ENCODE measurements at regions not wholly inside any gene's neighbourhood (a gene's known extent, or its start where the extent isn't known, plus 50 kb on each side); places are given as distances from the start of the nearest gene placed in this dataset.

GRCh38 chr13:104320446-104320845, 1254.2 kb upstream of the SLC10A2 start:
- H3K36me3 Mint-ChIP-seq (ENCODE audit: low read depth): no peaks in the 10 kb centered on the region
- H3K9me3 Mint-ChIP-seq (ENCODE audit: insufficient read depth): no peaks in the 10 kb centered on the region
- H3K27me3 Mint-ChIP-seq (ENCODE audit: low read depth): no peaks in the 10 kb centered on the region
- H3K4me1 Mint-ChIP-seq (ENCODE audit: low read depth): no peaks in the 10 kb centered on the region
- DNase-seq (no peak), ATAC-seq (no peak)
- ChIA-PET POLR2A (no interaction called here), CTCF (no interaction called here)
- no peak overlapping the region for H3K4me3 Mint-ChIP-seq
- H3K27ac Mint-ChIP-seq: no peak overlapping the region

DNA sequence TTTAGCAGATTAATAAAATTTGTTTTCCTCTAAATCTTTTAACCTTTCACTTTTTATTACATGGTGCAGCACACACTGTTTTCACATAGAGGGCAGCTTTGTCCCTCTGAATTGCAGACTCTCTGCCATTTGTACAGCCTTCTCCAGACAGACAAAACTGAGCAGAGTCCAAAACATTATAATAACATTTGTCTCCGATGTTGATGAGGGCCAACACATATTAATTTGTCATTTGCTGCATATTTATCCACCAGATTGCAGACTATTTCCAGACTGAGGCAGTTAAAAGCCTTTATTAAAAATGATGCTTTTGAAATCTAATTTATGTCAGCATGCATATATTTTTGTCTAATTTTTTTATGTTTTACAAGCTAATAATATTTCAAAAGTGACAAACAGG, 1251.9 kb upstream of the SLC10A2 start:
- POLR2A ChIA-PET: no interaction called here
- H3K27me3 Mint-ChIP-seq (ENCODE audit: low read depth): no peaks in the 10 kb centered on the region
- H3K4me1 Mint-ChIP-seq (ENCODE audit: low read depth): no peaks in the 10 kb centered on the region
- ATAC-seq (no peak), DNase-seq (no peak)
- no peaks in the 10 kb centered on the region for H3K9me3 Mint-ChIP-seq (ENCODE audit: insufficient read depth)
- no peak overlapping the region for H3K4me3 Mint-ChIP-seq
- no peak overlapping the region for H3K27ac Mint-ChIP-seq
- CTCF ChIA-PET: no interaction called here
- no peaks in the 10 kb centered on the region for H3K36me3 Mint-ChIP-seq (ENCODE audit: low read depth)

DNA sequence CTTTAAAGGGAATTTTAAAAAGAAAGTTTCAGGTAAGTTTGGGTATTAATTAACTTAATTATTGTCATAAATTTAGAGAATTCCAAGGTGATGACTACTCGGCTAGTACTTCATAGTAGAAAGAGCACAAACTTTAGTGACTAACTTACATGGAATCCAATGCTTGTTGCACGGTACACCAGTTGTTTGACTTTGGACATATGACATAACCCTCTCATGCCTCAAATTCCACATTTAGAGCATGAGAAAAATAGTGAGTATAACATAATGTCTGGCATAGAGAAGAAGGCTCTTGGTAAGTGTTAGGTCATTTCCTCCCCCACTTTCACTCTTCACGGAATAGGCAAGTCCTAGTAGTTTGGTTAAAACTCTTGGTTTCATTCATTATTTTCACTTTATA, 1249.4 kb upstream of the SLC10A2 start:
- no peaks in the 10 kb centered on the region for H3K4me1 Mint-ChIP-seq (ENCODE audit: low read depth)
- ATAC-seq (no peak), DNase-seq (no peak)
- no peak overlapping the region for H3K27ac Mint-ChIP-seq
- H3K36me3 Mint-ChIP-seq (ENCODE audit: low read depth): no peaks in the 10 kb centered on the region
- no peak overlapping the region for H3K4me3 Mint-ChIP-seq
- POLR2A ChIA-PET: no interaction called here
- no peaks in the 10 kb centered on the region for H3K9me3 Mint-ChIP-seq (ENCODE audit: insufficient read depth)
- CTCF ChIA-PET: no interaction called here
- H3K27me3 Mint-ChIP-seq (ENCODE audit: low read depth): no peaks in the 10 kb centered on the region

DNA sequence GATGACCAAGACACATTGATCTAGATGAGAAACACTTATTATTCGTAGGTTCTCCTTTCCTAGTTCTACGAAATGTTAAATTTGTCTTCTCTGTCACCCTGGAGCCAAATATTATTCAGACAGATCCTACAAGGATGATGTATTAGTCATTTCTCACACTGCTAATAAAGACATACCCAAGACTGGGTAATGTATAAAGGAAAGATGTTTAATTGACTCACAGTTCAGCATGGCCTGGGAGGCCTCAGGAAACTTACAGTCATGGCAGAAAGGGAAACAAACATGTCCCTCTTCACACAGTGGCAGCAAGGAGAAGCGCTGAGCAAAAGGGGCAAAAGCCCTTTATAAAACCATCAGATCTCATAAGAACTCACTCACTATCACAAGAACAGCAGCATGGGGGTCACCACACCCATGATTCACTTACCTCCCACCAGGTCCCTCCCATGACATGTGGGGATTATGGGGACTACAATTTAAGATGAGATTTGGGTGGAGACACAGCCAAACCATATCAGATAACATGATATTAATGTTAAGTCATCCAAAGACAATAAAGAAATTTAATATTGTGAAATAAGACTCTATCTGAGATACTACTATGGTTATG, 1248.8 kb upstream of the SLC10A2 start:
- Mint-ChIP-seq H3K36me3 (ENCODE audit: low read depth) (no peaks in the 10 kb centered on the region), H3K27me3 (ENCODE audit: low read depth) (no peaks in the 10 kb centered on the region), H3K9me3 (ENCODE audit: insufficient read depth) (no peaks in the 10 kb centered on the region), H3K4me3 (no peak overlapping the region), H3K4me1 (ENCODE audit: low read depth) (no peaks in the 10 kb centered on the region), H3K27ac (no peak overlapping the region)
- no peak for DNase-seq
- no peak for ATAC-seq
- ChIA-PET CTCF (no interaction called here), POLR2A (no interaction called here)

GRCh38 chr13:104314321-104314720, 1248.1 kb upstream of the SLC10A2 start:
- Mint-ChIP-seq H3K27me3 (ENCODE audit: low read depth) (no peaks in the 10 kb centered on the region), H3K9me3 (ENCODE audit: insufficient read depth) (no peaks in the 10 kb centered on the region), H3K36me3 (ENCODE audit: low read depth) (no peaks in the 10 kb centered on the region), H3K4me1 (ENCODE audit: low read depth) (no peaks in the 10 kb centered on the region), H3K27ac (no peak overlapping the region), H3K4me3 (no peak overlapping the region)
- ChIA-PET POLR2A (no interaction called here), CTCF (no interaction called here)
- ATAC-seq (no peak), DNase-seq (no peak)

DNA sequence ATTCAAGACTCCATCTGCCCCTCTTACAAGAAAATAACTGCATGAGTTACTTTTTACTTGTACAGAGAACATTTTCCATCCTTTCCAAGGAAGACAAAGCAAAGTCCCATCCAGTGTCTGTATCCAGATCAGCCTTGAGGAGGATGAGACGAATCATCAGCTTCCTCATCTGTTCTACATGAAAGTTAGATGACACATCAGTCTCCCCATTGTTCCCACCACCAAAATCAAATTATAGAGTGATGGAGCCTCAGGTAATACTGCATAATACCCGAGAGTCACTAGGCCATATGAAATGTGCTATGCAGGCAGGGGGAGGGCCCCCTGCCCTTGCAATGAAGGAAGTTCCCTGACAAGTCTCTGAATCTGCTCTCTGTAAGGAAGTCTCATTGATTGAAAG, 1244.6 kb upstream of the SLC10A2 start:
- ATAC-seq: no peak
- H3K27ac Mint-ChIP-seq: no peak overlapping the region
- peaks cover 3% of the 10 kb centered on the region for H3K9me3 Mint-ChIP-seq (ENCODE audit: insufficient read depth)
- DNase-seq: no peak
- H3K4me3 Mint-ChIP-seq: no peak overlapping the region
- no peaks in the 10 kb centered on the region for H3K36me3 Mint-ChIP-seq (ENCODE audit: low read depth)
- CTCF ChIA-PET: no interaction called here
- POLR2A ChIA-PET: no interaction called here
- H3K4me1 Mint-ChIP-seq (ENCODE audit: low read depth): no peaks in the 10 kb centered on the region
- no peaks in the 10 kb centered on the region for H3K27me3 Mint-ChIP-seq (ENCODE audit: low read depth)

DNA sequence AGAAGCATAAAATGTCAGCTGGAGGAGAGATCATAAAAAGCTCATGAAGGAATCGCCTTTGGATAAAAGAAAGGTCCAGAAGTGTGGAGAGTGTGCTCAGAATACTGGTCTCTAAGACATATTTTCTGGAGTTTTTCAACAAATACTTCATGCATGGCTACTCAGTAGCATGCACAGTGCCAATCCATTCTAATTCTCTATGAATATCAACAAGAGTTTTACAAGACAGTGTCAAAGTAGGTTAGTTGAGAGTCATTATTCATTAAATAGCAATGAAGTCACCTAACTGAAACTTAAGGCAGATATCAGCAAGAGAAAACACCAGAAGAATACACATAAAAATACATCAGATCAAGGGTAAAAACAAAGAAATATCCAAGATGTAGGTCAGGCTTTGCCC, 1243.2 kb upstream of the SLC10A2 start:
- Mint-ChIP-seq H3K27me3 (ENCODE audit: low read depth) (no peaks in the 10 kb centered on the region), H3K4me1 (ENCODE audit: low read depth) (no peaks in the 10 kb centered on the region), H3K27ac (no peak overlapping the region), H3K36me3 (ENCODE audit: low read depth) (no peaks in the 10 kb centered on the region), H3K4me3 (no peak overlapping the region), H3K9me3 (ENCODE audit: insufficient read depth) (peaks cover 3% of the 10 kb centered on the region)
- no peak for ATAC-seq
- ChIA-PET POLR2A (no interaction called here), CTCF (no interaction called here)
- DNase-seq: no peak

DNA sequence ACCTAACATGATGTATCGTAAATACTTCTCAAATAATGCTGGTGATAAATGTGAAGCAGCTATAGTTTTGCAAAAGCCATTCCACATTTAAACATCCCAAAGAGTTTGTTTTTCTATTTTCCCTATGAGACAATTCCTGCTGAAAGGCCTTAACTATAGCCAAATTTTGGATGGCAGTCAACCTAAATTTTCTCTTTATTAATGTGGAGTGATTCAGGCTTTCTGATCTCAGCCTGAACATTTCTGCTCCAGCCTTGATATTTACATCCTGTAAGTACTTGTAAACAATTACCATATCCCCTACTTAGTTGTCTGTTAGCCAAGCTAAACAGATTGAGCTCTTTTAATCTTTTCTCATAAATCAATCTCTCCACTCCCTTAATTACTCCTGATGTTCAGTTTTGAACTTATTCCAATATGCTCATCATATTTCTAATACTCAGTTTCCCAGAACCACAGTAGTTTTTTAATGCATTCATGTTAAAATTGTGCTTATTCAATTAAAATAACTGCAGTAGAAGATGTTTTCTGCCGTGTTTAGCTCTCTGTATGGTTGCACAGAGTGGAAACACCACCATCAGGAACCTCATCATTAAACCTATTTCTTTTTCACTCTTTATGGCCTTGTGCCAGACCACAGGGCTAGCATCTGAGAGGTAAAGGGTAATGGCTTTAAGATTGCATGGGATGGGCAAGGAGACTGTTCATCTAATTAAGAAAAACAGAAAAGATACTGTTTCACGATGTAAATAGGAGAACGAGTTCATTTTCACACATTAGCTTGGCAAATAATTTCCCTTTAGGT, 1235.2 kb upstream of the SLC10A2 start:
- ATAC-seq (no peak), DNase-seq (no peak)
- H3K4me3 Mint-ChIP-seq: no peak overlapping the region
- H3K36me3 Mint-ChIP-seq (ENCODE audit: low read depth): no peaks in the 10 kb centered on the region
- POLR2A ChIA-PET: no interaction called here
- H3K4me1 Mint-ChIP-seq (ENCODE audit: low read depth): no peaks in the 10 kb centered on the region
- H3K9me3 Mint-ChIP-seq (ENCODE audit: insufficient read depth): peaks cover 7% of the 10 kb centered on the region
- CTCF ChIA-PET: no interaction called here
- H3K27me3 Mint-ChIP-seq (ENCODE audit: low read depth): no peaks in the 10 kb centered on the region
- no peak overlapping the region for H3K27ac Mint-ChIP-seq

DNA sequence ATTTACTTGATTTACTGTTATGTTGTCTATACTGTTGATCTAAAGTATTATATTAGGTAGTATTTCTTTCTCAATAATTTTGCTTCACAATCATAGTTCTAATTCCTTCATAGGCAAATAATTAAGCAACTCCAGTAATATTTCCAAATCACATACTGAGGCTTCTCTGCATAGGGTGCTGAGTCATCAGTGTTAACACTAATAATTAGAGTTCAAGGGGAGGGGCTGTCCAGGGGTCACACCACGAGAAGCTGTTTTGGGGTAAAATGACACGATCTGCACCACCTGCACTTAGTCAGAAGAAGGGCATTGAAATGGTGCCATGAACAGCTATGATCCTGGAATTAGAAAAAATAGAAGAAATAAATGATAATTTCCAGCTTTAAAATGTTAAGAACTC, 1230.9 kb upstream of the SLC10A2 start:
- ATAC-seq (no peak), DNase-seq (no peak)
- POLR2A ChIA-PET: no interaction called here
- Mint-ChIP-seq H3K4me1 (ENCODE audit: low read depth) (no peaks in the 10 kb centered on the region), H3K9me3 (ENCODE audit: insufficient read depth) (no peaks in the 10 kb centered on the region), H3K36me3 (ENCODE audit: low read depth) (no peaks in the 10 kb centered on the region), H3K27me3 (ENCODE audit: low read depth) (no peaks in the 10 kb centered on the region), H3K27ac (no peak overlapping the region), H3K4me3 (no peak overlapping the region)
- CTCF ChIA-PET: no interaction called here

DNA sequence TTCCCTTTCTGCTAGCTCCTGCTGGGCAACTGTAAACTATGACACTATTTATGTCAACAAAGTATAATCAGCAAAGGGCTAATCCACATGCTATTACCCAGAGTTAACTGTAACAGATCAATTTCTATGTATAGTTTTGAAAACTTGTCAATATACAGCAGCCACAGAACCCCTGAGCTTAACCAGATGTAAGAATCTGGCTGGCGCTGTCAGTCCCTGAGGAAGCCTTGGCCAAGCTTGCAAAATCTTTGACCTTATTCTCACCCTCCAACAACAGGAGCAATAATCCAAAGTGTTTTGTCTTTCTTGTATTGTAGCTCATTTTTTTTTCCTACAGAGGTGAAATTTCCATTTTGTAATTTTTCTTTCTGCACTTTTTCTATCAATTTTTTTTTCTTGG, 1230.1 kb upstream of the SLC10A2 start:
- no peaks in the 10 kb centered on the region for H3K9me3 Mint-ChIP-seq (ENCODE audit: insufficient read depth)
- no peak overlapping the region for H3K4me3 Mint-ChIP-seq
- no peak for ATAC-seq
- no peaks in the 10 kb centered on the region for H3K27me3 Mint-ChIP-seq (ENCODE audit: low read depth)
- no peaks in the 10 kb centered on the region for H3K4me1 Mint-ChIP-seq (ENCODE audit: low read depth)
- CTCF ChIA-PET: no interaction called here
- DNase-seq: no peak
- H3K27ac Mint-ChIP-seq: no peak overlapping the region
- no peaks in the 10 kb centered on the region for H3K36me3 Mint-ChIP-seq (ENCODE audit: low read depth)
- POLR2A ChIA-PET: no interaction called here

DNA sequence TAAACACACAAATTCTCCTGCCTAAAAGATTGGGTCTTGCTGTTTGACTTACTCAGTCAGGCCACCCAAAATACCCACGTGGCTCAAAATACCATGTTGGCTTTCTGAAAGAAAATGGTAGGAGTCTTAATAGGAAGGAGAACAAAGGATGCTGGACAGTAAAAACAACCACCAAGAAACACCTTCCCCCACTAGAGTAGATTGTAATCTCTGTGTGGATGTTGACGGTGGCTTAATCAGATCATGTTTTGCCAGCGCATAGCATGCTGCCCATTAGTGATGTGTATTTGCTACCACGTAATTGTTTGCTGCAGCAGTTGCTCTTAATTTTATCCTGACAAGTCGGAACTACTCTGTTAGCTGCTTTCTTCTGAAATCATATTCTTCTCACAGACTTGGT, 1229.3 kb upstream of the SLC10A2 start:
- no peak overlapping the region for H3K4me3 Mint-ChIP-seq
- ChIA-PET CTCF (no interaction called here), POLR2A (no interaction called here)
- H3K4me1 Mint-ChIP-seq (ENCODE audit: low read depth): no peaks in the 10 kb centered on the region
- no peak for ATAC-seq
- H3K27me3 Mint-ChIP-seq (ENCODE audit: low read depth): no peaks in the 10 kb centered on the region
- DNase-seq: no peak
- H3K9me3 Mint-ChIP-seq (ENCODE audit: insufficient read depth): no peaks in the 10 kb centered on the region
- no peak overlapping the region for H3K27ac Mint-ChIP-seq
- no peaks in the 10 kb centered on the region for H3K36me3 Mint-ChIP-seq (ENCODE audit: low read depth)

DNA sequence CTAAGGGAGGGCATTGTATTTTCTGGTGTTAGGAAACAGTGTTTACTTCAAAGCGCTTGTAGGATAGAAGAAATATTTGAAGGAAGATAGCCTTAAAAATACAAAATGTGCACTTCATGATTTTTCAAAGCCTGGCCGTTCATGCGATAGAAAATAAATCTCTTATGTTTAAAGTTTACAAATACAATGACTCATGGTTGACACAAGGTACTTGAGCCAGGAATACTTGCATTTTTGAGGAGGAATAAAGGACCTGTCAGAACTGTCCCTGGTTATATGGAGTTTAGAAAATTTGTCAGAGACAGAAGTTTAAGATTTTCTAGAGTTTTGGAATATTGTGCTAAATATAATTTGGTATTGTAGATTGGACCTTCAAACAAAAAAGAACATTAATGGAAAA, 1223.2 kb upstream of the SLC10A2 start:
- no peak overlapping the region for H3K4me3 Mint-ChIP-seq
- H3K27me3 Mint-ChIP-seq (ENCODE audit: low read depth): no peaks in the 10 kb centered on the region
- DNase-seq: no peak
- ChIA-PET CTCF (no interaction called here), POLR2A (no interaction called here)
- no peaks in the 10 kb centered on the region for H3K36me3 Mint-ChIP-seq (ENCODE audit: low read depth)
- no peak for ATAC-seq
- H3K4me1 Mint-ChIP-seq (ENCODE audit: low read depth): no peaks in the 10 kb centered on the region
- no peaks in the 10 kb centered on the region for H3K9me3 Mint-ChIP-seq (ENCODE audit: insufficient read depth)
- no peak overlapping the region for H3K27ac Mint-ChIP-seq

DNA sequence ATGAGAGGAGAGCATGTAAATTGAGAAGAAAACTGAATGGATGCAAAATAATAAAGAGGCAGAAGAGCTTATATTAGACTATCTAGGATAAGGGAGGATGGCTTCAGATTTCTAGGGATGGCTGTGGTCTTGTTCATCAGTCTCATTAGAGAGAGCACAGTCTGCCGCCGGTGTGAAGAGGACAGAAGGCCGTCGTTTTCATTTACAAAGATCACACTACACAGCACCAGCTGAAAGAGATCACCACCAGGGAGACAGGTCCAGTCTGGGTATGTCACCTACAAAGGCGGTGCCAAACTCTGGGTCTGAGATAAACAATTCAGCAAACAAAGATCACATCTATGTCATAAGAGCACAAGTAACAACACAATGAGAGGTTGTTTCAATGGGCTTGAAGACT, 1222.3 kb upstream of the SLC10A2 start:
- H3K27ac Mint-ChIP-seq: no peak overlapping the region
- H3K36me3 Mint-ChIP-seq (ENCODE audit: low read depth): no peaks in the 10 kb centered on the region
- ChIA-PET POLR2A (no interaction called here), CTCF (no interaction called here)
- DNase-seq (no peak), ATAC-seq (no peak)
- no peaks in the 10 kb centered on the region for H3K27me3 Mint-ChIP-seq (ENCODE audit: low read depth)
- H3K9me3 Mint-ChIP-seq (ENCODE audit: insufficient read depth): no peaks in the 10 kb centered on the region
- no peaks in the 10 kb centered on the region for H3K4me1 Mint-ChIP-seq (ENCODE audit: low read depth)
- H3K4me3 Mint-ChIP-seq: no peak overlapping the region
